ENCODE measurements at regions not wholly inside any gene's neighbourhood (a gene's known extent, or its start where the extent isn't known, plus 50 kb on each side); places are given as distances from the start of the nearest gene placed in this dataset.

GRCh38 chr4:60800701-60801100 lies 399.4 kb upstream of the ADGRL3 start:
- TF ChIP-seq CTCF (conservative IDR thresholded peaks at IDR 0.05; ENCODE audit: low read depth, low read length) (no peak), EZH2 (IDR thresholded peaks at IDR 0.05; ENCODE audit: low read length, unreplicated experiment) (no peak)

Measured in PC-3 (cell line).